HG02884 (cell line): ENCODE measurements at regions not wholly inside any gene's neighbourhood (a gene's known extent, or its start where the extent isn't known, plus 50 kb on each side); places are given as distances from the start of the nearest gene placed in this dataset.
"Not testable (repeated sequence)": the region's sequence is repeated elsewhere in the genome, so short reads cannot be mapped to it uniquely, and the experiment has no call there.

ENCODE experiments used
- ATAC-seq: cut with Tn5 transposase; IDR thresholded peaks from one replicate; pipeline ENCODE4 v1.9.1; 2021; ENCODE audit warnings: mild to moderate bottlenecking, moderate library complexity; ENCODE audit not compliant: unreplicated experiment

DNA sequence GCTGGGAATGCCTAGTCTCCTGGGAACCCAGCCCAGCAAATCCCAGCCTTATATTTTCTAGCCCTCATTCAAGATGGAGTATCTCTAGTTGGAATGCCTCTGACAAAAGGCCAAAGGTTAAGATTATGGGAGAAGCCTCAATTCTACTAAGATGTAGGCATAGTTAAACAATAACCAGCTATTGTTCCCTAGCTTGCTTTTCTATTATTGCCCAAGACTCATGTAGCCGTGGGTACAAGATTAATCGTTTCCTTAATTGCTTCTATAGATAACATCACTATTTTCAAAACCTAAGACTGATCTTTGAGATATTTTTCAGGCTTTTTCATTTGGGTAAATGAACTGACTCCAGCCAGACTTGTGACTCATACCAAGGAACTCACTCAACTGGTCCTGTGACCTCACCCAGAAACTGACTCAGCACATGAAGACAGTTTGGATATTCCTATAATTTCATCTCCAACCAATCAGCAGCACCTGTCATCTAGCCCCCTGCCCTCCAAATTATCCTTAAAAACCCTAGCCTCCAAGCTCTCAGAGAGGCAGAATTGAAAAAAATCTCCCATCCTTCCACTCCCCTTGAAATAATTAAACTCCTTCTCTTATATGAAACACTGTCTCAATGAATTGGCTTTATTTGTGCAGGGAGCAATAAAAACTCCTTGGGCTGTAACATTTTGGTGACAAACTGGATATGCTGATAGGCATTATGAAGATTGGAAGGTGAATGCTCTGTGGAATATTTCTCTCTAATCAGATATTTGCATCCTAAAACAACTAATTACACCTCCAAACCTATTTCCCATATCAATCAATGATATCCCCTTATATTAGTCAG, 589.0 kb downstream of the C12orf50 start:
- ATAC-seq: no peak

GRCh38 chr12:87430444-87430843, 598.8 kb downstream of the C12orf50 start:
- no peak for ATAC-seq

DNA sequence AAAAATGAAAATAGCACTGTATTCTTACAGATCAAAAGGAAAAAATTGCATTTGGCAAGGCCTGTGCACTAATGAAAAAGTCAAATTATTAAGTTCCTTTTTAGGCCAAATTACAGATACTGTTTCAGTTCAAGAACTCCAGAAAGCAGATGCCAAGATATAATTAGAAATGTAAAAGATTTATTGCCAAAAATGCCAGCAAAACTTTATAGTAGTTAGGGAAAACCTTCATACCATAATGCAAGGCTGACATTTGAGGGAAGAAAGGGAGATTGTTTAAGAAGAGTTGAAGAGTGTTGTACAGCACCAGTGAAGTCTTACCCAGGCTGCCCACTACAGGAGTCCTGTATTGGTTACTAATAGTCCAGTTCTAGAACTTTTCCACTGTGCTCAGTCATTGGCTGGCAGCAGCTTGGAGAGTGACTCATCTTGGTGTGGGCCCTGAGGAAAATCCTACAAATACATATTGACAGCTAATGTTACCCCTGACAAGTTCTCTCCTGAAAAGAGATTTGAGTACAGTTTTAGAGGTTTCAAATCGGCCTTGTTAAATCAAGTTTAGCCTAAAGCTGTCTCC, 600.4 kb downstream of the C12orf50 start:
- ATAC-seq: no peak

DNA sequence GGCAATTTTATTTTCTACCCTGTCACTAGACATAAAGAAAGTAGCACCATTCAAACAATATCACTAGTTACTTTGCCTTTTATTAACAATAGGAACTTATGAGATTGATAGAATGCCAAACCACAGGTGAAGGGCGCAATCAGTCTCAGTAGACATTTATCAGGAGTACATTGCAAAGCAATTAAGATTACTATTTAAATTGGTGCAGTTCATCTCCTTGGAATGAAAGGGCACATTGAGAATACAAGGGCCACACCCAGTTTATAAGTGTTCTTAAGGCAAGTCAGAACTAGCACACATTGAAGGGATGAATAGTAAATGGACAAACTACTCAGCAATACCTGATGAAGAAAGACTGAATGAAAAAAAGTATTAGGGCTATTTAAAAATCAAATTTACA, 601.4 kb downstream of the C12orf50 start:
- ATAC-seq: no peak

GRCh38 chr12:87425942-87426554, 603.2 kb downstream of the C12orf50 start:
- no peak for ATAC-seq

DNA sequence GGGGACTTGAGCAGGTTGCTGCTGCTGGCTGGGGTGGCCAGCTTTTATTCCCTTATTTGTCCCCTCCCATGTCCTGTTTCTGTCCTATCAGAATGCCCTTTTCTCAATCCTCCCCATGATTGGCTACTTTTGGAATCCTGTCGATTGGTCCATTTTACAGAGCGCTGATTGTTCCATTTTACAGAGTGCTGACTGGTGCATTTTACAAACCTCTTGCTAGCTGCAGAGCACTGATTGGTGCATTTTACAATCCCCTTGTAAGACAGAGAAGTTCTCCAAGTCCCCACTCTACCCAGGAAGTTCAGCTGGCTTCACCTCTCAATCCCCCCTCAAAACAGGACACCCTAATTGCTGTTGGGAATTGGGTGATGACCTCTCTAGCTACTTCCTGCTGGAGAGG, 608.0 kb downstream of the C12orf50 start:
- ATAC-seq: not testable (repeated sequence)

- ATAC-seq: no peak
These were observed 615.4 kb downstream of the C12orf50 start for GRCh38 chr12:87413784-87414183.

DNA sequence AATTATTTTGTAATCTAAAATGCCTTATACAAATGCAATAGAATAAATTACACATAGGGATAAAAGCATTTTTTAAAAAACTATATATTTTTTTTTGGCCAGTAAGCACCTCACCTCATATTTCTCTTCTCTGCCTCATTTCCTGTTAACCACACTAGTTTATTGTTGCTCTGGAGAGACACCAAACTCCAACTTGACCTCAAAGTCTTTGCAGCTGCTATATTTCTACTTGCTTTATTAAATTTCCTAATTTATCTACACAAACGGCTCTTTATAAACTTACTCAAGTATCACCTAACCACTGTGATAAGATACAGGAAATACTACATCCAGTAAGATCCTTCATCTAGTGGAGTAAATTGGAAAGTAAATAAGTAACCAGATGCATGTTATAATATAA, 622.3 kb downstream of the C12orf50 start:
- ATAC-seq: no peak

DNA sequence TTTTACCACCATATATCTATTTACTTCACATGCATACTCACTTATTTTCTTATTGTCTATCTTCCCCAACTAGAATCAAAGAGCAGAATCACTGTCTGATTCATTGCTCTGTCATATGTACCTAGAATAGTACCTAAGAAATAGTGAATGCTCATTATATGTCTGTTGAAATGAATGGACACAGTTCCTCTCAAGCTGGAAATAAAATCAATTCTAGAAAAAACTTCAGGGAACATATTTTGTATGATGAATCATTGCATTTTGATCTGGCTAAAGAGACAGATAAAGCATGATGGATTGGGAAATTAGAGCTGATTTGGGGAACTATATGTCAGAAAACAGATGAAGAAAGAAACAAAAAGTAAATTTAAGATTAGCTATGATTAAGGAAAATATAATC, 623.3 kb downstream of the C12orf50 start:
- ATAC-seq: no peak

DNA sequence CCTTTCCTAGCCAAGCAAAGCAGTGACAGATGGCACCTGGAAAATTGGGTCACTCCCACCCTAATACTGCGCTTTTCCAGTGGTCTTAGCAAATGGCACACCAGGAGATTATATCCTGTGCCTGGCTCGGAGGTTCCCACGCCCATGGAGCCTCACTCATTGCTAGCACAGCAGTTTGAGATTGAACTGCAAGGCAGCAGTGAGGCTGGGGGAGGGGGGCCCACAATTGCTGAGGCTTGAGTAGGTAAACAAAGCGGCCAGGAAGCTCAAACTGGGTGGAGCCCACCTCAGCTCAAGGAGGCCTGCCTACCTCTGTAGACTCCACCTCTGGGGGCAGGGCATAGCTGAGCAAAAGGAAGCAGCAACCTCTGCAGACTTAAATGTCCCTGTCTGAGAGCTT, 635.0 kb downstream of the C12orf50 start:
- ATAC-seq: not testable (repeated sequence)

- no peak for ATAC-seq
These were observed 640.8 kb downstream of the C12orf50 start for GRCh38 chr12:87388376-87388775.

DNA sequence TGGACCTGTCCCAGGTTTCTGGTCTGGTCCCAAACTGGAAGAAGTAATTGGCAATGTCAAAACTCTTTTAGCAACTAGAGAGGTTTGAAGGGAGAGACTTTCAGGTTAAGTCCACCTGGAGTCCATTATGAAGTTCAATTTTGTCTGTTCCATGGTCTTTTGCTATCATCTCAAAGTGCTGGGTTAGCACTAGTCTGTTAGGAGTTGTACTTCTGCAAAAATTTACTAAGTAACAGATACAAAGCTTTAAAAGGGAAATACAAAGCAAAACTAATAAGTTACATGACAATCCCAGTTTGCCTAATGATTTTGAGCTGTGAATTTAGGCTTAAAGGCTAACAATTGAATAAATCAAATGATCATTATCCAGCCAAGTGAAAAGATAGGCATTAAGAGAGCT, 643.9 kb downstream of the C12orf50 start:
- no peak for ATAC-seq

- ATAC-seq: no peak
These were observed 645.0 kb downstream of the C12orf50 start for GRCh38 chr12:87384226-87384625.

DNA sequence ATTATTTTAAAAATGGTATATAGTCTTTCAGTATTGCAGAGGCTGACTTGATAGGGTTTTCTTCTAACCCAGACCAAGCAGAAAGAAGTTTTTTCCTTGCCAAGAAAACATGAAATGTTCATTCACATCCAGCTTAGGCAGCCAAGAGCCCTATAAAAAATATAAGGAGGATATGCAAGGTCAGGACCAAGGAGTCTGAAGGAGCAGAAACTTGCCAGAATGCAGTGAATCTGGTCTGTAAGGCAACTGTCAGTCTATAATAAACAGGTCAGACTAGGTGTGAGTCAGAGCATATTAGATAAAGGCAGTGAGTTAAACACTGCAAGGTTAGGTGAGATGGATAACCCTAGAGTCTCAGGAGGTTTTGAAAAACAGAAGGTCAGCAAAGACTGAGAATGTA, 645.5 kb downstream of the C12orf50 start:
- ATAC-seq: no peak

- ATAC-seq: no peak
These were observed 646.1 kb downstream of the C12orf50 start for GRCh38 chr12:87382959-87383566.

- no peak for ATAC-seq
These were observed 646.8 kb downstream of the C12orf50 start for GRCh38 chr12:87382436-87382835.

GRCh38 chr12:87381742-87382141, 647.5 kb downstream of the C12orf50 start:
- ATAC-seq: no peak

GRCh38 chr12:87378526-87378925, 650.7 kb downstream of the C12orf50 start:
- no peak for ATAC-seq

DNA sequence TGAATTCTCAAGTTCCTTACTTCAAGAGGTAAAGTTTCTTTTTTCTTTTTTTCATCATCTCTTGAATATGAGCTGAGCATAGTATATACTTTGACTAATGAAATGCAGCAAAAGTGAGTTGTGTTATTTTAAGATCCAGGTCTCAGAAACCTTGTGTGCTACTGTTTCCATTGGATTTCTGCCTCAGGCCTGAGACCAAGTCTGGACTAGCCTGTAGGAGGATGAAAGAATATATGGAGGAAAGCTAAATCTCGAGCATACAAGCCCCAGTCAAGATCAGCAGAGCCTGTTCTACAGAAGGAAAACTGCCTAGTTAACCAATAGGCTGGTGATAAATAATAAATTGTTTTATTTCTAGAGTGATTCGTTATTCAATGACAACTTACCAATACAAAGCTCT, 652.5 kb downstream of the C12orf50 start:
- ATAC-seq: no peak

DNA sequence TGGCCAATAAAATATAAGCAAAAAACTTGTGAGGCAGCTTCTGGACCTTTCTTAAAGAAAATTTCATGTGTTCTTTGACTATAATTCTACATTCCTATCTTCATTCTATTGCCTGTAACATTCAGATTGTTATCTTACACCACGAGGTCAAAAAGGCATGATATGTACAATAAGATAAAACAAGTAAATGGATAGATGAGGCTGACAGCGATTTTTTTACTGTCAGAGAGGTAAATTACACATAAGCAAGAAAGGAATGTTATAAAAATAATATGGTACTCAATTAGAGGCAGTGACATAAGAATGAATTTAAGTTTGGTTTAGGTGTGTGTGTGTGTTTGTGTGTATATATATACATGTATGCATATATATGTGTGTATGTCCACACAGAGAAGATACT, 660.0 kb downstream of the C12orf50 start:
- ATAC-seq: no peak

DNA sequence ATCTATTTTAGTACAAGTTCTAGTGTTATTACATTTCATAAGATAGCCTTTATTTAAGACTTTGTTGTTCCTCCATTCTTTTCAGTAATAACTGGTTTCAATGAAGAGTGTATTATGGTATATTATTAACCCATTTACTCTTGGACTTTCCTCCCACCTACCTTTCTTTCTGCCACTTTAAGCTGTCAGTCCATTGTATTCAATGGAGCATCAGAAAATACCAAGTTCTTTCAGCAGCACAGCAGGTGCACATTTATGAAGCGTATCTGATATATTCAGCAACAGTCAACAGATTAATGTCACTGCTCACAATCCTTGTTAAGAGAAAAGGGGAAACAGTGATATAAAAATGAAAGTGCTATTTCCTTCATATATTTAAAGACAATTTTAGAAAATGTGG, 660.9 kb downstream of the C12orf50 start:
- no peak for ATAC-seq

GRCh38 chr12:87365423-87365822, 663.8 kb downstream of the C12orf50 start:
- ATAC-seq: no peak
